Stimulated activated CD8-positive, alpha-beta memory T cell treated with anti-CD3 and anti-CD28 coated beads, Interleukin-15, amount 100 ng/mL, for 24 hours (primary cell): ENCODE measurements at regions not wholly inside any gene's neighbourhood (a gene's known extent, or its start where the extent isn't known, plus 50 kb on each side); places are given as distances from the start of the nearest gene placed in this dataset.

ENCODE experiments used
- DNase-seq: peaks from one replicate; pipeline ENCODE4 v3.0.0-alpha.2; 2020; ENCODE audit warnings: low read depth

GRCh38 chr2:144578099-144578498 lies 58.2 kb upstream of the ZEB2 start:
- no peak for DNase-seq

- DNase-seq, result no peak
Measured at GRCh38 chr2:144572977-144573376, 53.1 kb upstream of the ZEB2 start.

GRCh38 chr2:144571770-144572169 lies 51.9 kb upstream of the ZEB2 start:
- no peak for DNase-seq

- no peak for DNase-seq
Measured at GRCh38 chr2:144570566-144570965, 50.6 kb upstream of the ZEB2 start.
